Embryonic facial prominence (tissue), 1 donor: ENCODE measurements at regions not wholly inside any gene's neighbourhood (a gene's known extent, or its start where the extent isn't known, plus 50 kb on each side); places are given as distances from the start of the nearest gene placed in this dataset.

Source experiments
- DNase-seq: peaks from one replicate; pipeline ENCODE4 v3.0.0-alpha.2; 2016; ENCODE audit errors: extremely low spot score

- no peak for DNase-seq
These were observed 70.8 kb upstream of the GNAZ start for GRCh38 chr22:22999523-22999922.

DNA sequence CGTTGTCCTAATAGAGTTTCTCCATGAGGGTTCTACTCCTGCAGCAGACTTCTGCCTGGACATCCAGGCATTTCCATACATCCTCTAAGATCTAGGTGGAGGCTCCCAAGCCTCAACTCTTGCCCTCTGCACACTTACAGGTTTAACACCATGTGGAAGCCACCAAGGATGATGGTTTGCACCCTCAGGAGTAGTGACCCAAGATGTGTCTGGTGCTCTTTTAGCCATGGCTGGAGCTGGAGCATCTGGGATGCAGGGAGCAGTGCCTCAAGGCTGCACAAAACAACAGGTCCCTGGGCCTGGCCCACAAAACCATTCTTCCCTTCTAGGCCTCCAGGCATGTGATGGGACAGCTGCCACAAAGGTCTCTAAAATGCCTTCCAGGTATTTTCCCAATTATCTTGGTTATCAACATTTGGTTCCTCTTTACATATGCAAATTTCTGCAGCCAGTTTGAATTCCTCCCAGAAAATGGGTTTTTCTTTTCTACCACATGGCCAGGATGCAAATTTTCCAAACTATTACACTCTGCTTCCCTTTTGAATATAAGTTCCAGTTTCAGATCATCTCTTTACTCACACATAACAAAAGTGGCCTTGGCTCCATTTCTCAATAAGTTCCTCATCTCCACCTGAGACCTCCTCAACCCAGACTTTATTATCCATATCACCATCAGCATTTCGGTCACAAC is 69.5 kb upstream of the GNAZ start:
- DNase-seq = no peak

DNA sequence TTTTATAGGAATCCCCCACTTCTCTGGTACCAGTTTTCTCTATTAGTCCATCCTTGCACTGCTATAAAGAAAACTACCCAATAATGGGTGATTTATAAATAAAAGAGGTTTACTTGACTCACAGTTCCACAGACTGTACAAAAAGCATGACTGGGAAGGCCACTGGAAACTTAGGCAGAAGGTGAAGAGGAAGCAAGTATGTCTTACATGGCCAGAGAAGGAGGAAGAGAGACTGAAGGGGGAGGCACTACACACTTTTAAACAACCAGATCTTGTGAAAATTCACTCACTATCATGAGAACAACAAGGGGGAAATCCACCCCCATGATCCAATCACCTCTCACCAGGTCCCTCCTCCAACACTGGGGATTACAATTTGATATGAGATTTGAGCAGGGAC is 68.9 kb upstream of the GNAZ start:
- DNase-seq = no peak

- DNase-seq = no peak
These were observed 67.6 kb upstream of the GNAZ start for GRCh38 chr22:23002612-23003180.

- DNase-seq = no peak
These were observed 62.5 kb upstream of the GNAZ start for GRCh38 chr22:23007823-23008222.

- DNase-seq = no peak
These were observed 61.4 kb upstream of the GNAZ start for GRCh38 chr22:23008896-23009295.
